H1 (cell line): ENCODE measurements at regions not wholly inside any gene's neighbourhood (a gene's known extent, or its start where the extent isn't known, plus 50 kb on each side); places are given as distances from the start of the nearest gene placed in this dataset.

Experiments
- FOSL1 ChIP-seq: IDR thresholded peaks from 2 replicates; pipeline ENCODE4 v1.6.1; 2011; ENCODE audit warnings: mild to moderate bottlenecking, low read depth, low read length, moderate library complexity; ENCODE audit not compliant: insufficient read depth
- HDAC6 ChIP-seq: IDR thresholded peaks from one replicate; pipeline ENCODE4 v1.7.1; 2012; ENCODE audit warnings: low read depth, mild to moderate bottlenecking, inconsistent platforms, low read length, moderate library complexity
- JUND ChIP-seq: IDR thresholded peaks from 2 replicates; pipeline ENCODE4 v1.6.1; 2011; ENCODE audit warnings: mild to moderate bottlenecking, improper control_type of control experiment, low read length
- PHF8 ChIP-seq: fragments of 200-600 bp; sonication (generic); conservative IDR thresholded peaks from 2 replicates; pipeline ENCODE4 v1.7.1; 2012; ENCODE audit warnings: low read depth, mild to moderate bottlenecking, inconsistent platforms, low read length, moderate library complexity
- RAD21 ChIP-seq, 2 experiments: IDR thresholded peaks in 1 of 2; conservative IDR thresholded peaks in 1 of 2; 2 replicates each; pipeline ENCODE4 v1.6.1; 2011; ENCODE audit warnings: low read depth in 2 of 2, low read length in 2 of 2, improper control_type of control experiment in 1 of 2, inconsistent platforms in 1 of 2, mild to moderate bottlenecking in 1 of 2, moderate library complexity in 1 of 2

GRCh38 chr2:180555391-180555965 lies 424.9 kb upstream of the UBE2E3 start (continued):
- TF ChIP-seq RAD21 (IDR thresholded peaks at IDR 0.05 in 1 of 2, conservative IDR thresholded peaks at IDR 0.05 in 1 of 2; ENCODE audit: low read depth in 2 of 2, low read length in 2 of 2) (no peak), PHF8 (no peak), HDAC6 (no peak), JUND (no peak), FOSL1 (no peak)
